ENCODE measurements at regions not wholly inside any gene's neighbourhood (a gene's known extent, or its start where the extent isn't known, plus 50 kb on each side); places are given as distances from the start of the nearest gene placed in this dataset.

- DNase-seq: no peak
These were observed 69.5 kb upstream of the GNAZ start for GRCh38 chr22:23000657-23001347.

GRCh38 chr22:23001463-23001862 lies 68.9 kb upstream of the GNAZ start:
- no peak for DNase-seq

GRCh38 chr22:23002612-23003180 lies 67.6 kb upstream of the GNAZ start:
- DNase-seq: no peak

GRCh38 chr22:23007823-23008222 lies 62.5 kb upstream of the GNAZ start:
- DNase-seq: no peak

GRCh38 chr22:23008896-23009295 lies 61.4 kb upstream of the GNAZ start:
- DNase-seq: no peak
